T1000 (cell line): ENCODE measurements at regions not wholly inside any gene's neighbourhood (a gene's known extent, or its start where the extent isn't known, plus 50 kb on each side); places are given as distances from the start of the nearest gene placed in this dataset.

Experiments
- DNase-seq: peaks from one replicate; lab custom pipeline; 2025; ENCODE audit warnings: mixed read lengths; lab: John Stamatoyannopoulos, UW

DNA sequence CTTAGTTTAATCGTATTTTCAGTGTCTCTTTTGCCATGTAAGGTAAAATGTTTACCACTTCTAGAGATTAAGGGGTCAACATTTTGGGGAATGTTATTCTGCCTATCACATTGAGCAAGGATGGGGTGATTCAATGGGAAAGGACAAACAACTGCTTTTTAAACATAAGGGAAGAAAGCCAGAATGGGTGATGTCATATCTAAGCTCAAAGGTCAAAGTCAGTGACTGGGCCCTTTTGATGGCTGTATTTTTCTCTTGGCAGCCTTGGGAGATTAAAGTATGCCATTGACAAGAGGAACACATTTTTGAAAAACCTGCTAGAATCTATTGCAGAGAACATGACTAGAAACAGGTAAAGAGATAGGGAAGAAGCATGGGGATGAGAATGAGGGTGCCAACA is 477.3 kb upstream of the IRAK1BP1 start:
- no peak for DNase-seq

DNA sequence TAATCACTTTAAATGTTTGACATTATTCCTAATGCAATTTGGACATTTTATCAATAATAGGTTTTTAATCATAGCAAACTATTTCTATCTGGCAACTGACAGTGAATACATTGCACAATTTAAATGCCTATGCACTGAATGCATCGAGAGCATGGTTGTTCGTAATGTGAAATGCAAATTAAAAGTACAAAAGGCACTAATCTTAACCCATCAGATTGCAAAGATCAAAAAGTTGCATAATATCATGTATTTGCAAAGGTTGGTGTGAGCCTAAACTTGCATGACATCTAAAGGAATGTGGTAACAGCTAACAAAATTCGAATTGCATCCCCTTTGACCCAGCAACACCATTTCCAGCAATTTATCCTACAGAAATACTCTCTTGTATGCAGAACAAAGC is 469.9 kb upstream of the IRAK1BP1 start:
- DNase-seq: no peak

DNA sequence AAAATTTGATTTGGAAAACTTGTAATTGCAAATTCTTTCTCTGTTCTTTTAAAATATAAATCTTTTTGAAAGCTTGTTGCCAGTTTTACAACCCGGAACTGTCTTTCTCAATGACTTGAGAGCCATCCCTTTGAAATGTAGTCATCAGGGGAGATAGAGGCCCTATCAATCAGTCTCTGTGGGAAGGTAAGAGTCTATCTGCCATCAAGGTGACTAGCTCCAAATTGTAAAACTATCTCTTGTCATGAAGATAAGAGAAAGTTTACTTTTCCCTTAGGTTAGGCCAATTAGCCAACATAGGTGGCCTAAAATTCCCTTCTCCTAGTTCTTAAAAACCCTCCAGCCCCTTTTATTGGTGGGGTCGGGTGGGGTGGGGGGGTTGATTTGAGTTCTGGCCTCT is 469.1 kb upstream of the IRAK1BP1 start:
- DNase-seq: no peak

DNA sequence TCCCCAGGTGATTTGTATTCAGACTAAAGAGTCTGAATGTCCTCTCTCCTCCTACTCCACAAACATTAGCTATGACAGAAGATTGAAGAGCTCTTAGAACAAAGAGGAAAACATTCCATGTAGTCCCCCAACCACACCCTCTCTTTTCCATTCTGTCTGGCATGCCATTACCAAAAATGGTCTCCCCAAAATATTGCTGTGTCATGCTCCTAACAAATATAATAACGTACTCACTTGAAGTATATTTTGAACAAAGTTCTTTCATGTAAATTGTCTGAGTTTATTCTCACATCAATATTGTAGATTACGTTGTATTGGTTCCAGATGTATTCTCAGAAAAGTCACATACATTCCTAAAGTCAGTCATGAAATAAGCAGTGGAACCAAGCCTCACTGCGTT is 467.3 kb upstream of the IRAK1BP1 start:
- DNase-seq: no peak

DNA sequence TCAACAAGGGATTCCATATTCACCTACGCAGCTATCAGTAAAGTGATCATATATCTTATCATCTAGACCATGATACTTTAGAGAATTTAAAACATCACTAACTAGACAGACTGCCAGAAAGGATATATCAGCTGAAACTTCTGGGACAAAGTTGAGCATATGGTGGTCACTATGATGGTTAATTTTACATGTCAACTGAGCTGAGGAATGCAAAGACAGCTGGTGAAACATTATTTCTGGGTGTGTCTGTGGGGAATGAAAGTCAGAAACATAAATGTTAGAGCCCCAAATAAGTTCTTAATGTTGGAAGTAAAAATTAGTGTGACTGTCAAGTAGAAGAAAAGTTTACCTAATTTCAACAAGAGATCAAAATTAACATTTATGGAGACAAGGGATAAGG is 440.0 kb upstream of the IRAK1BP1 start:
- DNase-seq: no peak

DNA sequence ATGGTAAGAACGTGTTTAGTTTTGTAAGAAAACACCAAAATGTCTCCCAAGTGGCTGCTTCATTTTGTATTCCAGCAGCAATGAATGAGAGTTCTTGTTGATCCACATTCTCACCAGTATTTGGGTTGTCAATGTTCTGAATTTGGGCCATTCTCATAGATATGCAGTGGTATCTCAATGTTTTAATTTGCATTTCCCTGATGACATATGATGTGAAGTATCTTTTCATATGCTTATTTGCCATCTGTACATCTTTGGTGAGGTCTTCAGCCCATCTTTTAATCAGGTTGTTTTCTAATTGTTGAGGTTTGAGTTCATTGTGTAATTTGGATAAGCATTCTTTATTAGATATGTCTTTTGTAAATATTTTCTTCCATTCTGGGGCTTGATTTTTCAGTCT is 436.8 kb upstream of the IRAK1BP1 start:
- no peak for DNase-seq

DNA sequence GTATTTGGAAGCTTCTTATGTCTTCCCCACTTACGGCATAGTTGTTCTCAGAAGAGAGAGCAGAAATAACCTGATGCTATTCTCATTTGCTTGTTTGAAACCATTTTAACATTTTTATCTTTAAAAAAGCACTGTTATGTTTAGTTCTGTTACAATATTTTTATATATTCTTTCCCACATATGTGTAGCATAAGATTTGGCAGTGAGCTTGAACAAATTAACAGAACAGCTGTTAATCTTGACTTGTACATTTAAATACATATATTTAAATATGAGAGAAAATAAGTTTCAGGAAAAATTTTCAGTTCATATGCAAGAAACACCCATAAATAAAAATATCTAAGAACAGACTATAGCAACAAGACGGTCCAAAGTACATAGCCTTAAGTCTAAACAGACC is 431.7 kb upstream of the IRAK1BP1 start:
- DNase-seq: no peak

DNA sequence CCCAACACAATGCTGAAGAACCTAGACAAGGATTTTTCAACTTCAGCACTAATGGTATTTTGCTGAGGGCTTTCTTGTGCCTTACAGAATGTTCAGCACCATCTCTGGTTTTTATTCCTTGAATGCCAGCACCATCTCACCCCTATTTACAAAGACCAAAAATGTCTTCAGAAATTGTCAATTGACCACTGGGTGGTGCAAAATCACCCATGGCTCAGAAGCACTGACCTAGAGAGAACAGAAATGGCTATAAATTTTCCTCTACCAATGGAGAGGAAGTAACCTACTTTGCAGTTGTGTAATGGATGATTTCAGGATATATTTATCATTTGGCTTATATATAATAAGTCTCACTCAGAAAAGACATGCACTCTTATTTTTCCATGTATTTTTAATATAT is 431.0 kb upstream of the IRAK1BP1 start:
- DNase-seq: no peak

DNA sequence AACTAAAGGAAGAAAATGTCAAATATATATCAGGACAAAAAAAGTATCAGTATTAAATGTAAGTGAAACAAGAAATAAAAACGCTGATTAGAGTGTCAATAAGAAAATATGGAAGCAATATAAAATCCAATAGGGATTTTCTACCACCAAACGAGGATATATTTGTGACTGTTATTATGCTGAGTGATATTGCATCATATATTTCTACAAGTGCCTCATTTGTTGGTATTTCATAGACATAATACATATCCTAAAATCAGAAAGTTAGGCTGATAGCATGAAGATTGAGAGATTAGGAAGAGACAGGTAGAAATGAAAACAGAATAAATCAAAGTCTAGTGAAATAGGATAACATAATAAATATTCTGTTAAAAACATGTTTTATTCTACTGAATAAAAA is 429.2 kb upstream of the IRAK1BP1 start:
- DNase-seq: no peak

DNA sequence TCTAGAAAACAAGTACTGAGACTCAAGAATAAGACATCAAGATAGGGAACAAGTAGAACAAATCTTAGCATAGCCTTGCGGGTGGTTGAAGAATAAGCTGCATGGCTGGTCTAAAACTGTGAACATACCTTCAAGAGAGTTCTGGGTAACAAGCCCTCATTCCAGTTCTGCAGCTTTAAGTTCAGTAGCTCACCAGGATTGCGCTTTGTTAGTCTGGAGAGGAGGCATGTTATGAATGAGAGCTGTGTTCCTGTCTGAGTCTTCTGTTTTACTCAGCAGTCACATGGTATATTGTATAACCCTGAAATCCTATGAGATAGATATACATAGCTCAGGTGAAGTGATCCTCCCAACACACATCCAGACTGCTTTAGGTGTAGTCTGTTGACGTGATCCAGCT is 406.6 kb upstream of the IRAK1BP1 start:
- no peak for DNase-seq

DNA sequence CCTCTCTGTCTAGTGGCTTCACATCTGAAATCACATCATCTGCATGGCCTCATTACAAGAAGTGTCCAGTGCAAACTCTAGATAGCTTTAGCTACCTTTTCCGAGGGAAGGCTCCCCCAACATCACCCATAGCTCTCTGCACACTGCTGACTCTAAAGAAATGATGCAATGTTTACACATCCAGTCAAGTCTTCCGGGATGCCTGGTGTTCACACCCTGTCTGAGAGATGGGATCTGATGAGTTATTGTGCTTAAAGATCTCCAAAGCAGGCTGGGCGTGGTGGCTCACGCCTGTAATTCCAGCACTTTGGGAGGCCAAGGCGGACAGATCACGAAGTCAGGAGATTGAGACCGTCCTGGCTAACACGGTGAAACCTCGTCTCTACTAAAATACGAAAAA is 404.6 kb upstream of the IRAK1BP1 start:
- DNase-seq: no peak

DNA sequence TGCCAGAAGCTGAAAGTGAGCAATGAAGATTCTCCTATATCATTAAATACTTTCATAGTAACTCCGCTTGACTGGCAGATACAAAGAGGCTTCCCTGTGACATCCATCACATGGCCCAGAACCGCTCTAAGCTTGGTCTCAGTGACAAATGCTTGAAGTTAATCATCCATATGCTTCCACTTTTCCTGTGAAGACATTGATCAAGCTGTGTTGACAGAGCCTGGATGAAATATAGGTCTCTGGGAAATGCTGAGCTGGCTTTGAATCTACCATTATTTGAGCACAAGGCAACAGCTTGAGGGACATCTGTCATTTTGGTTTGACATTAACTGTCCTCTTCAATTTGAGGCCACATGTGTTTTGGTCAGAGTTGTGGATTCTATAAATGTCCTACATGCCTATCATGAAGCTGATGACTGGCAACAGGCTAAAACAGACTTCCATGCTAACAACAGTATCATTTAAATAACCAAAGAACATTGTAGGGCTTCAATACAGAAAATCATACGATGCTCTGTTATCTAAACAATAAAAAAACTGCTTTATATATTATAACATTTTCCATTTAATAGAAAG is 402.2 kb upstream of the IRAK1BP1 start:
- no peak for DNase-seq

DNA sequence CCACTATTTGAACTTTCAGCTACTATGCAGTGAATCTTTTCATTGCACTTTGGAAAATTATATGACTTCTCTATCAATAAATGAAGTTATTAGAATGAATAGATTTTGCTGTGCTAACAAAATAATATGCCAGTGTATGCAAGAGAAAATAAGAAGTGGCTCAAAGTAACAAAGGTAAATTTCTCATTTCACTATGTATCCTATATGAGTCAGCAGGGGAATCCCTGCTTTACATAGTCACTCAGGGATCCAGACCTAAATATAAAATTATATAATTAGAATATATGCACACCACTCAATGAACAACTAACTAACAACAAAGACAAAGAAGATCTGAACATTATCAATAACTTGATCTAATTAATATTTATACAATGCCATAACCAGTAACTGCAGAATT is 390.8 kb upstream of the IRAK1BP1 start:
- no peak for DNase-seq

DNA sequence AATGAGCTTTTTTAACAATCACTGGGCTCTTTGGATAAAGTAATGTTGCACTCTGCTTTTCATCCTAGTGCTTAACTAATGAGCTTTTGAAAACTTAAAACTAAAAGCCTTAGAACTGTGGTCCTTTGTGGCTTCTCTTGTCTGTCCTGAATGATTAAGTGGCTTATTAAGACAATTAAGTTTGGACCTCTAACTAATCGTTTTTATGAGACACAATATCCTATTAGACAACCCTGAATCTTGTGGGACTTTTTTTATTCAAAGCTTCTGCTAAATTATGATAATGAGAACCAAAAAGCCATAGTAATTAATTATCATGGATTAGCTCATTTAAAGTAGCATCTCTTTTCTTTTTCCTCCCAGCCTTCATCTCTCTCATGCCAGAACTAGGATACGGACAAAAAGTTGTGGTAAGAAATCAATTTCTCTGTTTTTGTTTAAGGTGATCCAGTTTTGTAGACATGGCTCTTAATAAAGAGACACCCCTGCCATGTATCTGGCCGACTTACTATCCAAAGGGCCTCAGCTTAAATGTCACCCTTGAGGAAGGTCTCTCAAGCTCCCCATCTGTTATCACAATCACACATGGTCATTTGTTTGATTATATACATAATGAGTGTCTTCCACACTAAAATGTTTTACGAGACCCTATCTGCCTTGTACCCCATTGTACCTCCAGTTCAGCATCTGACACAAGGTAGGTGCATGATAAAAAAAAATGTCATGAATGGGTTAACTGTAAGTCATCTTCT is 384.4 kb upstream of the IRAK1BP1 start:
- no peak for DNase-seq

DNA sequence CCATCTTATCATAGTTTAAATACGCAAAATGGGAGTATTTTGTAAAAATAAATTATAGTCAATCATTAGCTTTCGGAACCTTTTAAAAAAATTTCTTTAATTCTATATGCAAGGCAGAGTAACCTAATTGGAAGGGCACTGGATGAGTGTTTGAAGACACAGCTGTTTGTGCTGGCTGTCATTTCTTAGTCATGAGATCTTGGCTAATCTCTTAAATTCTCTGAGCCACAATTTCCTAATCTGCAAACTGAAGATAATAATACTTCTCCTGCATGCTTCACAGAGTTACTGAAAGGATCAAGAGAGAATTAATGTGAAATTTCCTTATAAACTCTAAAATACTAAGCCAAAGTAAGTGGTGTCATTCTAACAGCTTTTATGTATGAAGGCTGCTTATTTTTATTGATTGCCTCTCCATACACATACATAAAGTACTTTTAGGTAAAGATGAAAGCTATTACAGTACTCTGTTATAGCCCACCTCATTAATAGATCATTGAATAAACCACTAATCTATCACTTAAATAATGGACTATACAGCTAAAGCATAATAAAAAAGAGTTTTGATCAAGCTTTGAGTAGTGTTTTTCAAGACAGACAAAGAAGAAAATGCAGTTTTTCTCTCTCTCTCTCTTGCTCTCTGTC is 383.7 kb upstream of the IRAK1BP1 start:
- DNase-seq: no peak

DNA sequence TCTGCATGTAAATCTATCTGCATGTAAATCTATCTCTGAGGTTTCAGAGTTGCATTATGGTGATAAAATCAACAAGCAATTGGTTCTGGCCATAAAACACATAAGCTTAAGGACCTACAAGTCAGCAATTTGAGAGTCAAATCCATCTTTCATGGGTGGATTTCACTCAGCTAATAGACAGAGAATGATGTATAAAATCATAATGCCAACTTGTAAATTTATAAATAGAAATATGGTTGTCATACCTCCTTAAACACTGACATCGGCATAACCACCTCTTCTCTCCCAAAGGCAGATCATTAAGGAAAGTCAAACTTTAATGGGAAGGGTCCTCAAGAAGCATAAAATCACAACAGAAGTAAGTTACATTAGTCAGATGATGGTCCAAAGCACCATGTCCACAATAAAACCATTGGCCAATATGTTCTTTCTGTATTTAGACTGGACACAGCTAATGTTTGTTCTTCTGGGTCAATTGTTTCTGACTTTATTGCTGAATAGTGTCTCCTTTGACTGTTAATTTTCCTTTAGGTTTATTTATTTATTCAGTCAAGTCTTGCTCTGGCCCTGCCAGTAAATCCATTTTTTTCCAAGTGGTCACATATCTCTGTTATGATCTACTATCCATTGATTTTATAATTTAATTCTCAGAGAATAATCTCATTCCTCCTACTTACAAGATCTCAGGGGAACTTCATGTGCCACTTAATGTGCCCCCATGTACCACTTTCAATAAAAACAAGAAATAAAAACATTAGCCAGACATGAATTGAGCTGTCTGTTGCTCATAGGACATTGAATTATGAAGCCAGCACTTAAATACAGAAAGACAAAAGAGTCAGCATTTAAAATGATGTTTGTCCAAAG is 382.9 kb upstream of the IRAK1BP1 start:
- DNase-seq: no peak

DNA sequence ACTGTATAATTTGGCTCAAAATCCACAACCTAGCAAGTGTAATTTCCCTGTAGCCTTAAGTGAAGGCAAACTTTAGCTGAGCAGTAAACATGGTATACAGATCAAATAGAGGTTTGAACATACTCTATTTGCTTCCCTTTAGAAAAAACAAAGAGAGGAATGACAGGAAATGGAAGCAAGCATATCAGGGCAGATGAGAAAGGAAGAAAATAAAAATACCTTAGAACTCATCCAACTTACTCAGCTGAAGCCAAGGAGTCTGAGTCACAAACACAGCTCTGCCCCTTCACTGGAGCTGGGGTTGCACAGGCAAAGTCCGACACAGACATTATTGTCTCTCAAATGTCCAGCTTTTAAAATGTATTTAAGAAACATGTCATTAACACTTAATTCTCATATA is 379.9 kb upstream of the IRAK1BP1 start:
- no peak for DNase-seq

DNA sequence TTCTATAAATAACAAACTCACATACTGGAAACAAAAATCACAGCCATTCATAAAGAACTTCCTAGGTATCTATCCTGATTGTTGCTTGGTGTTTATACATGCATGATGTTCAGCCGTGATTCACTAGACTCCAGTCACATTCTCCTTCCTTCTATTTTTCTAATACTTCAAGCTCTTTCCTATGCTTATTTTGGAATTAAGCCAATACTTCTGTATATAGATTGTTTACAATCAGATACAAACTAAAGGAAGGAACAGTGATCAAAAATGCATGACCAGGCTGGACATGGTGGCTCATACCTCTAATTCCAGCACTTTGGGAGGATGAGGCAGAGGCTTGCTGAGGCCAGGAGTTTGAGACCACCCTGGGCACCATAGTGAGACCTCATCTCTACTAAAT is 377.5 kb upstream of the IRAK1BP1 start:
- DNase-seq: no peak

DNA sequence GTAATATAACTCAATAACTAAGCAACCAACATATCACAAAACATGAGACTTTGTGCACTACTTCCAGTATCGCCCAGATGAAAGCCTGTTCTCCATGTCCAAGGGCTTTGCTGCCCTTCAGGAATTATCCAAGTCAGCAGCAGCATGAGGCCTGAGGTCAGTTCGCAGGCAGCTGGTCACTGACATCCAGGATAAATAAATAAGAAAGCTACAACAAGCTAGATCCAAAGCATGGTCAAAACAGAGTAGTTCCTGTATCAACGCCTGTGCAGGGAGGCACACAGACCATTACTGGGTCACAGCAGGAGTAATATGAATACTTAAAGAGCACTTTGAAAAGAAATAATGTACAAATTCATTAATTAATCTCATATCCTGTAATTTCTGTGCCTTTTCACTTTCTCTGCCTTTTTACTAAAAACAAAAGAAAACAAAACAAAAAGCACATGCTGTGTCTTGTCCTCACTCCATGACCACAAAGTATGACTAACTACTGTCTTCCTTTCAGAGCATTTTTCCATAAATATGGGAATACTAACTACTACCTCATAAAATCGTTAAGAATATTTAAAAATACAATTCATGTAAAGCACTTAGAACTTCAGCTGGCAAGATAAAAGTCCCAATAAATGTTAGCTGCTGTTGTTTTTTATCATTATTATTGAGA is 374.9 kb upstream of the IRAK1BP1 start:
- DNase-seq: no peak

DNA sequence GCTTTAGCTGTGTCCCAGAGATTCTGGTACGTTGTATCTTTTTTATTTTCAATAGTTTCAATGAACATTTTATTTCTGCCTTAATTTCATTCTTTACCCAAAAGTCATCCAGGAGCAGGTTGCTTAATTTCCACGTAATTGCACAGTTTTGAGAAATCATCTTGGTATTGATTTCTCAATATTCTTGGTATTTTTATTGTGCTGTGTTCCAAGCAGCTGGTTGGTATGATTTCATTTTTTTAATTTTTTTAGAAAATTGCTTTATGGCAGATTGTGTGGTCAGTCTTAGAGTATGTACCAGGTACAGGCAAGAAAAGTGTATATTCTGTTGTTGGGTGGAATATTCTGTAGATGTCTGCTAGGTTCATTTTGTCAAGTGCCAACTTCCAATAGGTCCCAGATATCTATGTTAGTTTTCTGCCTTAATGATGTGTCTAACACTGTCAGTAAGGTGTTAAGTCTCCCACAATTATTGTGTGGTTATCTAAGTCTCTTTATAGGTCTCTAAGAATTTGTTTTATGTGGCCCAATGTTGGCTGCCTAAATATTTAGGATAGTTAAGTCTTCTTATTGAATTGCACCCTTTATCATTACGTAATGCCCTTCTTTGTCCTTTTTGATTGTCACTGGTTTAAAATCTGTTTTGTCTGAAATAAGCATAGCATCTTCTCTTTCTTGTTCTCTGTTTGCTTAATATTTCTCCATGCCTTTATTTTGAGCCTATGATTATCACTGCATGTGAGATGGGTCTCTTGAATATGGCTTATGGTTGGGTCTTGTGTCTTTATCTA is 366.9 kb upstream of the IRAK1BP1 start:
- no peak for DNase-seq

DNA sequence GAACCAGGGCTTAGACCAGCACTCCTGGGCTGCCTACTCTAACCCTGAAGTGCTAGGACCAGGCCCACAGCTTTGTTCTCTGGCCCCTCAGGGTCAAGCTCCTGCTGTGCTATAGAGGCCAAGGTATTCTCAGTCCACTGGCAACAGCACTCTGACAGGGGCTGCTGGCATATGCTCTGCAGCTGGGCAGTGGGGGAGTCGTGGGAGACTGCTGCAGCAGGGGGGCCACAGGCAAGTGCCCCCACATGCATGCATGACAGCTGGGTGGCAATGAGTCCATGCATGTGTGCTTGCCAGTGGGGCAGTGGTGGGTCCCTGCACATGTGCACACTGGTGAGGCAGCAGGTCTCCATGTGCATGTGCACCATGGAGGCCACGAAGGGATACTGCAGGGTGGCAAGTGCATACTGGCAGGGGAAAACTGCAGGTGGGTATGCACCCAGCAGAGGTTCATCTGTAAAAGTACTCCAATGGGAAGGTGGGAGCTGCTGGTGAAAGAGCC is 364.9 kb upstream of the IRAK1BP1 start:
- no peak for DNase-seq
